MM.1S (cell line): ENCODE measurements at regions not wholly inside any gene's neighbourhood (a gene's known extent, or its start where the extent isn't known, plus 50 kb on each side); places are given as distances from the start of the nearest gene placed in this dataset.

Experiments
- DNase-seq: peaks from one replicate; pipeline ENCODE4 v3.0.0-alpha.2; 2015
- H2AFZ ChIP-seq: fragments of 300-600 bp; sonication (generic); 2 replicates; pipeline ENCODE4 v1.6.0; 2016; ENCODE audit warnings: antibody characterized with exemption, low read length
- H3F3A ChIP-seq: fragments of 300-600 bp; sonication (generic); 2 replicates; pipeline ENCODE4 v1.6.1; 2016; ENCODE audit warnings: mild to moderate bottlenecking, antibody characterized with exemption, low read length, moderate library complexity, mixed read lengths; ENCODE audit not compliant: insufficient read depth
- H3K27ac ChIP-seq: fragments of 300-600 bp; sonication (generic); 2 replicates; pipeline ENCODE4 v1.5.1; 2016; ENCODE audit warnings: mild to moderate bottlenecking, low read length
- H3K27me3 ChIP-seq: fragments of 300-600 bp; sonication (generic); replicated peaks from 2 replicates; pipeline ENCODE4 v1.6.0; 2016; ENCODE audit warnings: low read length; ENCODE audit not compliant: insufficient read depth
- H3K36me3 ChIP-seq: fragments of 300-600 bp; sonication (generic); replicated peaks from 2 replicates; pipeline ENCODE4 v1.6.1; 2016; ENCODE audit warnings: mild to moderate bottlenecking, low read length, mixed read lengths; ENCODE audit not compliant: insufficient read depth
- H3K4me1 ChIP-seq: fragments of 300-600 bp; sonication (generic); 2 replicates; pipeline ENCODE4 v1.6.1; 2016; ENCODE audit warnings: low read length, mixed read lengths
- H3K4me2 ChIP-seq: fragments of 300-600 bp; sonication (generic); 2 replicates; pipeline ENCODE4 v1.6.0; 2016; ENCODE audit warnings: low read depth, low read length
- H3K4me3 ChIP-seq: fragments of 300-600 bp; sonication (generic); 2 replicates; pipeline ENCODE4 v1.5.1; 2016; ENCODE audit warnings: low read length, mixed read lengths
- H3K79me2 ChIP-seq: fragments of 300-600 bp; sonication (generic); 2 replicates; pipeline ENCODE4 v1.6.1; 2016; ENCODE audit warnings: mixed run types, low read length, mixed read lengths
- H3K9ac ChIP-seq: fragments of 300-600 bp; sonication (generic); 2 replicates; pipeline ENCODE4 v1.6.1; 2016; ENCODE audit warnings: low read length, mixed read lengths
- H3K9me2 ChIP-seq: fragments of 300-600 bp; sonication (generic); replicated peaks from 2 replicates; pipeline ENCODE4 v1.6.1; 2016; ENCODE audit warnings: mild to moderate bottlenecking, low read length, mixed read lengths; ENCODE audit not compliant: insufficient read depth
- H3K9me3 ChIP-seq: fragments of 300-600 bp; sonication (generic); replicated peaks from 2 replicates; pipeline ENCODE4 v1.6.1; 2016; ENCODE audit warnings: mild to moderate bottlenecking, low read length, mixed read lengths; ENCODE audit not compliant: insufficient read depth
- H4K20me1 ChIP-seq: fragments of 300-600 bp; sonication (generic); 2 replicates; pipeline ENCODE4 v1.6.1; 2016; ENCODE audit warnings: mild to moderate bottlenecking, low read length, moderate library complexity, mixed read lengths; ENCODE audit not compliant: insufficient read depth
- EZH2 ChIP-seq: fragments of 300-600 bp; sonication (generic); optimal IDR thresholded peaks from 2 replicates; pipeline ENCODE3; 2017; ENCODE audit warnings: low read depth, mild to moderate bottlenecking, antibody characterized with exemption, low read length, mixed read lengths
- EZH2phosphoT487 ChIP-seq: fragments of 300-600 bp; sonication (generic); IDR thresholded peaks from 2 replicates; pipeline ENCODE4 v1.6.1; 2018; ENCODE audit warnings: antibody characterized with exemption, low read length
- TF ChIP-seq, protein P1 (sequence below): fragments of 300-600 bp; sonication (generic); IDR thresholded peaks from 2 replicates; pipeline ENCODE4 v1.5.1; 2016; ENCODE audit warnings: antibody characterized with exemption, low read length, mixed read lengths

DNA sequence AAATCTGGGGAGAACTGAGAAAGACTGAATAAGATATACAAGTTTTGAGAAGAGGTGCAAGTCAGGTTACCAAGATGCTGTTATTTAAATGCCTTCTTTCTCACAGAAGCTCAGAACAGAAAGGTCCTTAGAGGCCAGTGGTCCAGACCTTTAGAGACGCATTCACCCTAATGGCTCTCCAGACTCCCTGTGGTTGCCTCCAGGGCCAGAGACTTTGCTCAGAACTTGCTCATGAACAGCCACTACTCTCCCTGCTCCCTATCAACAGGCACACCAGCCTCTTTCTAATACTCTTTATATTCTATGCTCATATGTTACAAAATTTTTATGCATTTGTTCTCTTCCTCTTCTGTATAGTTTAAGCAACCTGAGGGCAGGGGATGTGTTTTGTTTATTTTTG lies 349.0 kb upstream of the TNP1 start:
- no peak for DNase-seq
- Histone ChIP-seq H3K9ac (no peak overlapping the region), H3K4me1 (no peaks in the 10 kb centered on the region), H3K9me3 (no peaks in the 10 kb centered on the region; the same call in 1 of the 2 replicates), H4K20me1 (no peaks in the 10 kb centered on the region), H3F3A (no peaks in the 10 kb centered on the region), H3K27me3 (no peaks in the 10 kb centered on the region), H2AFZ (no peak overlapping the region), H3K79me2 (no peaks in the 10 kb centered on the region), H3K4me3 (no peak overlapping the region), H3K9me2 (no peaks in the 10 kb centered on the region), H3K27ac (no peak overlapping the region), H3K4me2 (no peak overlapping the region), H3K36me3 (no peaks in the 10 kb centered on the region)
- no peak for TF ChIP-seq EZH2phosphoT487
- TF ChIP-seq, protein P1, sequence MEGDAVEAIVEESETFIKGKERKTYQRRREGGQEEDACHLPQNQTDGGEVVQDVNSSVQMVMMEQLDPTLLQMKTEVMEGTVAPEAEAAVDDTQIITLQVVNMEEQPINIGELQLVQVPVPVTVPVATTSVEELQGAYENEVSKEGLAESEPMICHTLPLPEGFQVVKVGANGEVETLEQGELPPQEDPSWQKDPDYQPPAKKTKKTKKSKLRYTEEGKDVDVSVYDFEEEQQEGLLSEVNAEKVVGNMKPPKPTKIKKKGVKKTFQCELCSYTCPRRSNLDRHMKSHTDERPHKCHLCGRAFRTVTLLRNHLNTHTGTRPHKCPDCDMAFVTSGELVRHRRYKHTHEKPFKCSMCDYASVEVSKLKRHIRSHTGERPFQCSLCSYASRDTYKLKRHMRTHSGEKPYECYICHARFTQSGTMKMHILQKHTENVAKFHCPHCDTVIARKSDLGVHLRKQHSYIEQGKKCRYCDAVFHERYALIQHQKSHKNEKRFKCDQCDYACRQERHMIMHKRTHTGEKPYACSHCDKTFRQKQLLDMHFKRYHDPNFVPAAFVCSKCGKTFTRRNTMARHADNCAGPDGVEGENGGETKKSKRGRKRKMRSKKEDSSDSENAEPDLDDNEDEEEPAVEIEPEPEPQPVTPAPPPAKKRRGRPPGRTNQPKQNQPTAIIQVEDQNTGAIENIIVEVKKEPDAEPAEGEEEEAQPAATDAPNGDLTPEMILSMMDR = no peak
- no peak for TF ChIP-seq EZH2

DNA sequence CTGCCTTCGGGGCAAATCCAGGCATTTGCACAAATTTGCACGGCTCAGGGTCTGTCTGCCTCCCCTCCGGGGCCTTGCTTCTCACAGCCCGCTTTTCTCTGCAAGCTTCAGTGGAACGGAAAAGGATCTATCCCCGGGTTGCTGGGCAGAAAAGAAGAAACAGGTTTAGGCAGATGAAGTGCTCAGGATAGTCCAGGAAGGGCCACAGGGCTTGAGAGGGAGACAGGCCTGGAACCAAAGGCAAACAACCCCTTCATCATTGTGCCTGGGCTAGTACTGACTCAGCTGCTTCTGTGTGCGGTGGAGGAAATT lies 347.8 kb upstream of the TNP1 start:
- DNase-seq = no peak
- Histone ChIP-seq H3K9ac (no peak overlapping the region), H3K27ac (no peak overlapping the region), H3K27me3 (no peaks in the 10 kb centered on the region), H3K36me3 (no peaks in the 10 kb centered on the region), H4K20me1 (no peaks in the 10 kb centered on the region), H3K9me2 (no peaks in the 10 kb centered on the region), H3K4me1 (no peaks in the 10 kb centered on the region), H3K4me3 (no peak overlapping the region), H3K79me2 (no peaks in the 10 kb centered on the region), H3K4me2 (no peak overlapping the region), H3K9me3 (no peaks in the 10 kb centered on the region), H2AFZ (no peak overlapping the region), H3F3A (no peaks in the 10 kb centered on the region)
- TF ChIP-seq EZH2 = no peak
- no peak for TF ChIP-seq EZH2phosphoT487
- TF ChIP-seq, protein P1 = no peak

DNA sequence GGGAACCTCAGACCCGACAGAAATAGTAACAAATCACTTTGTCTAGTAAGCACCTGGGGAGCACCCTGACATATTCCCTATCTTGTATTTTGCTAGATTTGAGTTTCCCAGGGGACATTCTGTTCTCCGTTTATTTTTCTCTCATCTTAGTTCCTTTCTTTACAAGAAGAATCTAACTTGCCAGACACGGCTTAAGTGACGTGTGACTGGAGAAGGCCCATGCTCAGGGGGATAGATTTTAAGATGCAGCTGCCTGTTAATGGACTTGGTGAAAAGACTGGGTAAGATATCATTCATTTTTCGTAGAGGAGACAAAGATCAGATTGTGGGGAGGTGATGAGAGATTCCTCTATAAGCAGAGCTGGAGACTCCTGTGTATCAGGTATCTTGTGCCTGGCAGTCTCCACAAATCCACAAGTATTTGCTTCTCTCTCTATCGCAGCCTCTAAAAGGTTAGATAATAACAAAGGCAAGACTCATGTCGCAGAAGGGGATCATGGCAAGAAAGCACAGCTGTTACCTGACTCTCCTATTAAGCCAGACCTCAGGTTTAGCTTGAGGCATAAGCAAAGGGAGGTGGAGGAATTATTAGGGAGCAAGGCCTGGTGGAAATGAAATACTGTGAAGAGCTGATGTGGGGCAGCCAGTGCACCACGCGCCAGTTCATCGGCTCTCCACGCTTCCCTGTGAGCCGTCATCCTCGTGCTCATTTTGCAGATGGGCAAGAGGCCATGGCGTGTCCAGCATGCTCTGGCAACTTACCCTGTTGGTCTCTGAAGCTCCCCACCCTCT lies 347.2 kb upstream of the TNP1 start:
- Histone ChIP-seq H3K9ac (no peak overlapping the region), H4K20me1 (no peaks in the 10 kb centered on the region), H3K27ac (no peak overlapping the region), H3F3A (no peaks in the 10 kb centered on the region), H3K4me1 (no peaks in the 10 kb centered on the region), H3K79me2 (no peaks in the 10 kb centered on the region), H3K36me3 (no peaks in the 10 kb centered on the region), H3K4me2 (no peak overlapping the region), H3K27me3 (no peaks in the 10 kb centered on the region), H2AFZ (no peak overlapping the region), H3K9me3 (no peaks in the 10 kb centered on the region), H3K9me2 (no peaks in the 10 kb centered on the region), H3K4me3 (no peak overlapping the region)
- DNase-seq = no peak
- TF ChIP-seq, protein P1 = no peak
- TF ChIP-seq EZH2 (no peak), EZH2phosphoT487 (no peak)
